ENCODE measurements at regions not wholly inside any gene's neighbourhood (a gene's known extent, or its start where the extent isn't known, plus 50 kb on each side); places are given as distances from the start of the nearest gene placed in this dataset.

DNA sequence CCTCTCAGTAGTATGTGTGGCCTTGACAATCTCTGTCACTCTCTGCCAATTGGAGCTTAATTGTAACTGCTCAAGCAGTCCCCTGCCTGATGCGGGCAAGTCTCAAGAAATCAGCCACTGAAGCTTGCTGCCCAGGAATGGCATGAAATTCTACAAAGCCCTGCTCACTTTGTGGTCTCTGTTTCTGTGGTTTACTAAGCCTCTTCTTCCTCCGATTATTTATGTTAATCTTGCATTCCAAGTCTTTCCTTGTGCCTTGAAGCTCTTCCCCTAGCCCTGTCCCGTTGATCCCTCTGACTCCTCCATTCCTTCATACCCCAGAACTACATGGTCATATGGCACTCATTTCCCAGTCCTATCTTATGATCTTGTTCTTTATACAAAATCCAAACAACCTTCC is 489.3 kb upstream of the CHST9 start:
- TF ChIP-seq POLR2A (IDR thresholded peaks at IDR 0.05) (no peak), EP300 (IDR thresholded peaks at IDR 0.05; ENCODE audit: low read depth) (no peak), POLR2AphosphoS5 (IDR thresholded peaks at IDR 0.05) (no peak)
- TF ChIP-seq, protein P1, sequence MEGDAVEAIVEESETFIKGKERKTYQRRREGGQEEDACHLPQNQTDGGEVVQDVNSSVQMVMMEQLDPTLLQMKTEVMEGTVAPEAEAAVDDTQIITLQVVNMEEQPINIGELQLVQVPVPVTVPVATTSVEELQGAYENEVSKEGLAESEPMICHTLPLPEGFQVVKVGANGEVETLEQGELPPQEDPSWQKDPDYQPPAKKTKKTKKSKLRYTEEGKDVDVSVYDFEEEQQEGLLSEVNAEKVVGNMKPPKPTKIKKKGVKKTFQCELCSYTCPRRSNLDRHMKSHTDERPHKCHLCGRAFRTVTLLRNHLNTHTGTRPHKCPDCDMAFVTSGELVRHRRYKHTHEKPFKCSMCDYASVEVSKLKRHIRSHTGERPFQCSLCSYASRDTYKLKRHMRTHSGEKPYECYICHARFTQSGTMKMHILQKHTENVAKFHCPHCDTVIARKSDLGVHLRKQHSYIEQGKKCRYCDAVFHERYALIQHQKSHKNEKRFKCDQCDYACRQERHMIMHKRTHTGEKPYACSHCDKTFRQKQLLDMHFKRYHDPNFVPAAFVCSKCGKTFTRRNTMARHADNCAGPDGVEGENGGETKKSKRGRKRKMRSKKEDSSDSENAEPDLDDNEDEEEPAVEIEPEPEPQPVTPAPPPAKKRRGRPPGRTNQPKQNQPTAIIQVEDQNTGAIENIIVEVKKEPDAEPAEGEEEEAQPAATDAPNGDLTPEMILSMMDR (IDR thresholded peaks at IDR 0.05) = no peak
